ENCODE measurements at regions not wholly inside any gene's neighbourhood (a gene's known extent, or its start where the extent isn't known, plus 50 kb on each side); places are given as distances from the start of the nearest gene placed in this dataset.

DNA sequence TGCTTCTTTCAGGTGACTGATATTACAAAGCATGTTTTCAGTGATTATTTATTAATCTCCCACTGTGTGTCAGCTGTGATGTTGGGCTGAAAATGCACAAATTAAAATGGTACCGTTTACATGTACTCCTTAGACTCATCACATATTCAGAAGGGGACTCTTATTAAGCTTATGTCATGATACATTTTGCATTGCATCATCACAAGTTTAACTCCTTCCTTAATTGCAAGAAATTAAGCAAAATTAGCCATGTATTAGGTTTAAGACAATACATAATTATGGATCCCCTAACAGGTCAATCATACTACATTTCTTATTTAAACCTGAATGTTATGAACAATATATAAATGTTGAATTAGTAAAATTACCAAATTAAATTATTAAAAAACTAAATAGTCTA is 899.1 kb downstream of the TMEM182 start:
- Histone ChIP-seq H3K36me3 (no peaks in the 10 kb centered on the region), H3K27ac (no peak overlapping the region), H3K27me3 (no peaks in the 10 kb centered on the region), H3K9me3 (no peaks in the 10 kb centered on the region), H3K4me3 (no peak overlapping the region), H3K4me1 (no peaks in the 10 kb centered on the region)
- no peak for TF ChIP-seq EP300 (IDR thresholded peaks at IDR 0.05; ENCODE audit: low read depth)
- TF ChIP-seq, protein P1, sequence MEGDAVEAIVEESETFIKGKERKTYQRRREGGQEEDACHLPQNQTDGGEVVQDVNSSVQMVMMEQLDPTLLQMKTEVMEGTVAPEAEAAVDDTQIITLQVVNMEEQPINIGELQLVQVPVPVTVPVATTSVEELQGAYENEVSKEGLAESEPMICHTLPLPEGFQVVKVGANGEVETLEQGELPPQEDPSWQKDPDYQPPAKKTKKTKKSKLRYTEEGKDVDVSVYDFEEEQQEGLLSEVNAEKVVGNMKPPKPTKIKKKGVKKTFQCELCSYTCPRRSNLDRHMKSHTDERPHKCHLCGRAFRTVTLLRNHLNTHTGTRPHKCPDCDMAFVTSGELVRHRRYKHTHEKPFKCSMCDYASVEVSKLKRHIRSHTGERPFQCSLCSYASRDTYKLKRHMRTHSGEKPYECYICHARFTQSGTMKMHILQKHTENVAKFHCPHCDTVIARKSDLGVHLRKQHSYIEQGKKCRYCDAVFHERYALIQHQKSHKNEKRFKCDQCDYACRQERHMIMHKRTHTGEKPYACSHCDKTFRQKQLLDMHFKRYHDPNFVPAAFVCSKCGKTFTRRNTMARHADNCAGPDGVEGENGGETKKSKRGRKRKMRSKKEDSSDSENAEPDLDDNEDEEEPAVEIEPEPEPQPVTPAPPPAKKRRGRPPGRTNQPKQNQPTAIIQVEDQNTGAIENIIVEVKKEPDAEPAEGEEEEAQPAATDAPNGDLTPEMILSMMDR (IDR thresholded peaks at IDR 0.05) = no peak
- no peak for TF ChIP-seq POLR2AphosphoS5 (IDR thresholded peaks at IDR 0.05)
- TF ChIP-seq POLR2A (IDR thresholded peaks at IDR 0.05) = no peak
- intact Hi-C loops (cut with DNase I; ENCODE audit: low total_unique reads) (no loop called here), in situ Hi-C loops (cut with MboI; ENCODE audit: low pct_ligation_motif_present in 1 of 4, low pct_unique_long_range_greater_than_20kb in 1 of 4, low sequenced_read_pairs in 3 of 4) (no loop called here)
- no peak for DNase-seq
- 68 to 82% methylated on average over 1 of the region's 1 CpG for WGBS, 2 donors (ENCODE audit: low coverage in 1 of 2)

DNA sequence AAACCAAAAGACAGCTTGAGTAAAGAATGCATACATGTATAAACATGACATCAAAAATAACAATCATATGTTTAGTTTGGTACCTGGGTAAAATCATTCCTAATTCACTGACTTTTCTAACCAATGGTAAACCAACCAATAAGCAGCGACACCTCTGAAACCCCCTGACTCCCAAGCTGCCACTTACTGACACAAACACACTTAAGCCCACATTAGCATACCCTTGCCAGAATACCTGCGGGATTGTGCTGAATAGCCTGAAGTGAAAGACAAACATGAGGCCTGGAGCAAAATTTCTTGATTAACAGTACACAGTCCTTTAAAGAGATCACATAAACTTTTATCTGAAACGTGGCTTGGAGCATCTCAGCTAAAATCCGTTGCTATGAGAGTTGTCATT is 902.9 kb downstream of the TMEM182 start:
- H3K4me3 ChIP-seq = no peak overlapping the region
- no peaks in the 10 kb centered on the region for H3K9me3 ChIP-seq
- TF ChIP-seq POLR2AphosphoS5 (IDR thresholded peaks at IDR 0.05) = no peak
- TF ChIP-seq EP300 (IDR thresholded peaks at IDR 0.05; ENCODE audit: low read depth) = no peak
- no peak for TF ChIP-seq POLR2A (IDR thresholded peaks at IDR 0.05)
- TF ChIP-seq, protein P1 (IDR thresholded peaks at IDR 0.05) = no peak
- H3K4me1 ChIP-seq = no peaks in the 10 kb centered on the region
- H3K27ac ChIP-seq = no peak overlapping the region
- WGBS, 2 donors (ENCODE audit: low coverage in 1 of 2) = 31 to 49% methylated on average over 4 of the region's 4 CpGs
- in situ Hi-C loops (cut with MboI; ENCODE audit: low pct_ligation_motif_present in 1 of 4, low pct_unique_long_range_greater_than_20kb in 1 of 4, low sequenced_read_pairs in 3 of 4) (no loop called here), intact Hi-C loops (cut with DNase I; ENCODE audit: low total_unique reads) (no loop called here)
- DNase-seq = no peak
- H3K36me3 ChIP-seq = no peaks in the 10 kb centered on the region
- H3K27me3 ChIP-seq = no peaks in the 10 kb centered on the region

DNA sequence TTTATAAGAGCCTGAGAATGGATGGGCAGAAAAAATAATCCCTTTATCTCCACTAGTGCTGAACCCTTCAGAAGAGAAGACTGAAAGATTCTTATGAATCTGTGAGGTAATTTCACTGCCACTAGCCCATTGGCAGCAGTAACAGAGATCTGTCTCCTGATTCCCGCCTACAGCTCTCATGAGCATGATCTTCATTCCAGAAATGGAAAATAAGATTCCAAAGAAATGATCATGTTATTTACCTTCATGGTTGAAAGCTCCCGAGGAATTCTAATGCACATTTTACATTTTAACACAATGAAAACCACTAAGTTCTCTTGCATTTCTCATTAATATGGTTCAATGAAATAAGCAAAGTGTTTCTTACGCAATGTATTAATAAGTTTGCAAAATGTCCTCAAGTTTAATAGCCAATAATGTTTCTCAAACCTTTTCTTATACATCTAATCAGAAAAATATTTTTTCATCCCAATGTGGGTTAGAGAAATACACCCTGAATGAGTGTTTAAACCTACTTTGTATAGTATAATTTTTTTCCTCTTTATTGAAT is 905.6 kb downstream of the TMEM182 start:
- in situ Hi-C loops (cut with MboI; ENCODE audit: low pct_ligation_motif_present in 1 of 4, low pct_unique_long_range_greater_than_20kb in 1 of 4, low sequenced_read_pairs in 3 of 4) = no loop called here
- intact Hi-C loops (cut with DNase I; ENCODE audit: low total_unique reads) = no loop called here
- Histone ChIP-seq H3K27me3 (no peaks in the 10 kb centered on the region), H3K4me3 (no peak overlapping the region), H3K4me1 (no peaks in the 10 kb centered on the region), H3K36me3 (no peaks in the 10 kb centered on the region), H3K9me3 (no peaks in the 10 kb centered on the region), H3K27ac (no peak overlapping the region)
- DNase-seq = no peak
- TF ChIP-seq POLR2AphosphoS5 (IDR thresholded peaks at IDR 0.05) (no peak), POLR2A (IDR thresholded peaks at IDR 0.05) (no peak), EP300 (IDR thresholded peaks at IDR 0.05; ENCODE audit: low read depth) (no peak)
- TF ChIP-seq, protein P1 (IDR thresholded peaks at IDR 0.05) = no peak
- whole genome bisulfite sequencing, 2 donors (ENCODE audit: low coverage in 1 of 2) = 68 to 81% methylated on average over 3 of the region's 3 CpGs

DNA sequence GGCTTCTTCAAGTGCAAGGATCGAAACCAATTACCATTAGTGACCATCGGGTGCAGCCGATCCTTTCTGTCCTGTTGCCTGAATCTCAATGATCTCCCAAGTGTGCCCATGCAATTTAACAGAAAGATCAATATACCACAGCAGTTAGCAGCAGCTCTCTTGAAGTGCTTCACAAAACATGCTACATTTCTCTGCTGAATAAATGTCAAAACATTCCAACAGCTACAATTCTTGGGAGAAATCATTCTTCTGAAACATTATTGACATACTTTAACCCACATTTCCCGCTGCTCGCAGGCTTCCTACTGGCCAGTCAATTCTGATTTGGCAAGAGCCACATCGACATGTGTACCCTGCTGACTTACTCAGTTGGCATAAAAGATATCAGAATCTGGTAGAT is 907.7 kb downstream of the TMEM182 start:
- DNase-seq = no peak
- H3K36me3 ChIP-seq = no peaks in the 10 kb centered on the region
- H3K27ac ChIP-seq = no peak overlapping the region
- no peaks in the 10 kb centered on the region for H3K9me3 ChIP-seq
- H3K4me1 ChIP-seq = no peaks in the 10 kb centered on the region
- 73 to 82% methylated on average over 3 to 6 of the region's 6 CpGs for WGBS, 2 donors (ENCODE audit: low coverage in 1 of 2)
- in situ Hi-C loops (cut with MboI; ENCODE audit: low pct_ligation_motif_present in 1 of 4, low pct_unique_long_range_greater_than_20kb in 1 of 4, low sequenced_read_pairs in 3 of 4) = no loop called here
- no peak overlapping the region for H3K4me3 ChIP-seq
- TF ChIP-seq POLR2A (IDR thresholded peaks at IDR 0.05) (no peak), POLR2AphosphoS5 (IDR thresholded peaks at IDR 0.05) (no peak), EP300 (IDR thresholded peaks at IDR 0.05; ENCODE audit: low read depth) (no peak)
- TF ChIP-seq, protein P1 (IDR thresholded peaks at IDR 0.05) = no peak
- H3K27me3 ChIP-seq = no peaks in the 10 kb centered on the region
- intact Hi-C loops (cut with DNase I; ENCODE audit: low total_unique reads) = no loop called here

Small RNAs in the stretch of these regions (small RNA-seq; reads per million reads assigned to genes)
- gene AC010881.1 (0 reads per million in 4 donors), gene AC018880.2 (0 reads per million in 4 donors)
